KMS-11 (cell line): ENCODE measurements at regions not wholly inside any gene's neighbourhood (a gene's known extent, or its start where the extent isn't known, plus 50 kb on each side); places are given as distances from the start of the nearest gene placed in this dataset.

Experiments
- H2AFZ ChIP-seq: fragments of 200-600 bp; sonication (generic); 2 replicates; pipeline ENCODE4 v1.6.1; 2016; ENCODE audit warnings: antibody characterized with exemption, mixed run types, low read depth
- H3K27ac ChIP-seq: fragments of 200-600 bp; sonication (generic); 2 replicates; pipeline ENCODE4 v1.6.1; 2016; ENCODE audit warnings: mild to moderate bottlenecking, mixed run types
- H3K27me3 ChIP-seq: fragments of 200-600 bp; sonication (generic); 2 replicates; pipeline ENCODE4 v1.6.1; 2017; ENCODE audit warnings: mild to moderate bottlenecking, low read depth, mixed run types, moderate library complexity; ENCODE audit not compliant: insufficient read depth
- H3K36me3 ChIP-seq: fragments of 200-600 bp; sonication (generic); 2 replicates; pipeline ENCODE4 v1.6.1; 2017; ENCODE audit warnings: mild to moderate bottlenecking, mixed run types; ENCODE audit not compliant: insufficient read depth
- H3K4me1 ChIP-seq: fragments of 200-600 bp; sonication (generic); 2 replicates; pipeline ENCODE4 v1.6.1; 2016; ENCODE audit warnings: mild to moderate bottlenecking, low read depth, mixed run types; ENCODE audit not compliant: poor library complexity, severe bottlenecking
- H3K4me2 ChIP-seq: fragments of 200-600 bp; sonication (generic); 2 replicates; pipeline ENCODE4 v1.7.0; 2016; ENCODE audit warnings: mild to moderate bottlenecking, mixed run types
- H3K4me3 ChIP-seq: fragments of 200-600 bp; sonication (generic); IDR thresholded peaks from 2 replicates; pipeline ENCODE4 v1.6.1; 2017; ENCODE audit warnings: low read depth, low read length, mixed read lengths; ENCODE audit not compliant: insufficient read depth
- H3K79me2 ChIP-seq: fragments of 200-600 bp; sonication (generic); 2 replicates; pipeline ENCODE4 v1.6.1; 2016; ENCODE audit warnings: low read depth, mixed run types; ENCODE audit not compliant: insufficient read depth
- H3K9ac ChIP-seq: fragments of 200-600 bp; sonication (generic); 2 replicates; pipeline ENCODE4 v1.6.1; 2016; ENCODE audit warnings: mild to moderate bottlenecking, mixed run types
- H4K20me1 ChIP-seq: fragments of 200-600 bp; sonication (generic); 2 replicates; pipeline ENCODE4 v1.6.1; 2016; ENCODE audit warnings: mild to moderate bottlenecking, mixed run types; ENCODE audit not compliant: insufficient read depth
- CTCF ChIP-seq: fragments of 200-600 bp; sonication (generic); conservative IDR thresholded peaks from 2 replicates; pipeline ENCODE4 v1.6.1; 2017; ENCODE audit warnings: low read depth, mild to moderate bottlenecking, antibody characterized with exemption, low read length, moderate library complexity, mixed read lengths

GRCh38 chr9:90311811-90312210 lies 330.8 kb downstream of the DIRAS2 start:
- H3K4me3 ChIP-seq: no peak overlapping the region
- no peaks in the 10 kb centered on the region for H3K36me3 ChIP-seq
- TF ChIP-seq CTCF: no peak
- H3K27me3 ChIP-seq: no peaks in the 10 kb centered on the region
- H3K4me1 ChIP-seq: no peaks in the 10 kb centered on the region
- H3K27ac ChIP-seq: no peak overlapping the region
- H4K20me1 ChIP-seq: no peaks in the 10 kb centered on the region
- no peaks in the 10 kb centered on the region for H3K79me2 ChIP-seq
- no peak overlapping the region for H2AFZ ChIP-seq
- H3K9ac ChIP-seq: no peak overlapping the region
- H3K4me2 ChIP-seq: no peak overlapping the region

- no peak overlapping the region for H3K27ac ChIP-seq
- H3K36me3 ChIP-seq: no peaks in the 10 kb centered on the region
- H3K9ac ChIP-seq: no peak overlapping the region
- H3K4me1 ChIP-seq: no peaks in the 10 kb centered on the region
- no peaks in the 10 kb centered on the region for H3K27me3 ChIP-seq
- no peak overlapping the region for H3K4me3 ChIP-seq
- H3K4me2 ChIP-seq: no peak overlapping the region
- H4K20me1 ChIP-seq: no peaks in the 10 kb centered on the region
- H3K79me2 ChIP-seq: no peaks in the 10 kb centered on the region
- no peak for TF ChIP-seq CTCF
- H2AFZ ChIP-seq: no peak overlapping the region
Measured at GRCh38 chr9:90322296-90322695, 320.3 kb downstream of the DIRAS2 start.

GRCh38 chr9:90325913-90326653 lies 316.5 kb downstream of the DIRAS2 start:
- Histone ChIP-seq H3K36me3 (no peaks in the 10 kb centered on the region), H4K20me1 (no peaks in the 10 kb centered on the region), H3K4me2 (no peak overlapping the region), H2AFZ (no peak overlapping the region), H3K4me1 (no peaks in the 10 kb centered on the region), H3K9ac (no peak overlapping the region), H3K4me3 (no peak overlapping the region), H3K27ac (no peak overlapping the region), H3K79me2 (no peaks in the 10 kb centered on the region), H3K27me3 (no peaks in the 10 kb centered on the region)
- TF ChIP-seq CTCF: no peak

GRCh38 chr9:90330231-90330630 lies 312.4 kb downstream of the DIRAS2 start:
- H3K4me1 ChIP-seq: no peaks in the 10 kb centered on the region
- TF ChIP-seq CTCF: no peak
- H2AFZ ChIP-seq: no peak overlapping the region
- no peak overlapping the region for H3K9ac ChIP-seq
- no peak overlapping the region for H3K27ac ChIP-seq
- no peak overlapping the region for H3K4me2 ChIP-seq
- H3K36me3 ChIP-seq: no peaks in the 10 kb centered on the region
- no peak overlapping the region for H3K4me3 ChIP-seq
- H3K27me3 ChIP-seq: no peaks in the 10 kb centered on the region
- no peaks in the 10 kb centered on the region for H3K79me2 ChIP-seq
- H4K20me1 ChIP-seq: no peaks in the 10 kb centered on the region
